Muscle layer of duodenum (tissue), 2 donors: ENCODE measurements at regions not wholly inside any gene's neighbourhood (a gene's known extent, or its start where the extent isn't known, plus 50 kb on each side); places are given as distances from the start of the nearest gene placed in this dataset.
"Not testable (repeated sequence)": the region's sequence is repeated elsewhere in the genome, so short reads cannot be mapped to it uniquely, and the experiment has no call there.

ENCODE experiments used
- H3K27ac ChIP-seq: one replicate; pipeline ENCODE4 v1.7.0; 2013; ENCODE audit warnings: mild to moderate bottlenecking, low read length
- H3K27me3 ChIP-seq: one replicate; pipeline ENCODE4 v1.7.0; 2013; ENCODE audit warnings: low read depth, mild to moderate bottlenecking, control low read depth, low read length
- H3K36me3 ChIP-seq, 2 donors: one replicate each; pipeline ENCODE4 v1.7.0; 2013; ENCODE audit warnings: low read length in 2 of 2, control low read depth in 1 of 2, mild to moderate bottlenecking in 1 of 2; ENCODE audit not compliant: insufficient read depth in 2 of 2, control insufficient read depth in 1 of 2
- H3K4me1 ChIP-seq, 2 donors: one replicate each; pipeline ENCODE4 v1.7.0; 2013; ENCODE audit warnings: low read length in 2 of 2, mild to moderate bottlenecking in 2 of 2, control low read depth in 1 of 2, moderate library complexity in 1 of 2; ENCODE audit not compliant: insufficient read depth in 2 of 2, control insufficient read depth in 1 of 2
- H3K4me3 ChIP-seq, 2 donors: one replicate each; pipeline ENCODE4 v1.7.0; 2013; ENCODE audit warnings: low read length in 2 of 2, low read depth in 1 of 2, mild to moderate bottlenecking in 1 of 2
- H3K9me3 ChIP-seq, 2 donors: one replicate each; pipeline ENCODE4 v1.7.0; 2013; ENCODE audit warnings: low read length in 2 of 2, control low read depth in 1 of 2, mild to moderate bottlenecking in 1 of 2; ENCODE audit not compliant: control insufficient read depth in 1 of 2
- donor health status: healthy.

GRCh38 chr10:51015390-51015754 is 58.9 kb upstream of the PRKG1 start:
- not testable (repeated sequence) for H3K9me3 ChIP-seq, H3K4me1 ChIP-seq, H3K27ac ChIP-seq, H3K27me3 ChIP-seq, H3K4me3 ChIP-seq, H3K36me3 ChIP-seq

- no peaks in the 10 kb centered on the region for H3K27me3 ChIP-seq
- no peak overlapping the region for H3K4me3 ChIP-seq
- H3K36me3 ChIP-seq = no peaks in the 10 kb centered on the region
- no peaks in the 10 kb centered on the region for H3K9me3 ChIP-seq
- no peak overlapping the region for H3K27ac ChIP-seq
- peaks cover 0 to 9% of the 10 kb centered on the region in 2 donors for H3K4me1 ChIP-seq
Observed at GRCh38 chr10:51020200-51020599, 54.1 kb upstream of the PRKG1 start.

GRCh38 chr10:51022933-51023585 is 51.2 kb upstream of the PRKG1 start:
- H3K27ac ChIP-seq = no peak overlapping the region

GRCh38 chr10:51023636-51024035 is 50.7 kb upstream of the PRKG1 start:
- H3K9me3 ChIP-seq = no peaks in the 10 kb centered on the region
- peaks cover 0 to 9% of the 10 kb centered on the region in 2 donors for H3K4me1 ChIP-seq
- no peak overlapping the region for H3K4me3 ChIP-seq
- H3K27ac ChIP-seq = no peak overlapping the region
- H3K36me3 ChIP-seq = no peaks in the 10 kb centered on the region
- no peaks in the 10 kb centered on the region for H3K27me3 ChIP-seq

More at GRCh38 chr10:51022933-51023585, 51.2 kb upstream of the PRKG1 start:
- Histone ChIP-seq H3K4me1 (peaks cover 0 to 9% of the 10 kb centered on the region in 2 donors), H3K27me3 (no peaks in the 10 kb centered on the region), H3K36me3 (no peaks in the 10 kb centered on the region), H3K4me3 (no peak overlapping the region), H3K9me3 (no peaks in the 10 kb centered on the region)
